ENCODE measurements at regions not wholly inside any gene's neighbourhood (a gene's known extent, or its start where the extent isn't known, plus 50 kb on each side); places are given as distances from the start of the nearest gene placed in this dataset.

- no peak for DNase-seq (ENCODE audit: low spot score)
Measured at GRCh38 chr13:106172176-106172905, 363.1 kb downstream of the EFNB2 start.

GRCh38 chr13:106163426-106163825 is 372.0 kb downstream of the EFNB2 start:
- no peak for DNase-seq (ENCODE audit: low spot score)

DNA sequence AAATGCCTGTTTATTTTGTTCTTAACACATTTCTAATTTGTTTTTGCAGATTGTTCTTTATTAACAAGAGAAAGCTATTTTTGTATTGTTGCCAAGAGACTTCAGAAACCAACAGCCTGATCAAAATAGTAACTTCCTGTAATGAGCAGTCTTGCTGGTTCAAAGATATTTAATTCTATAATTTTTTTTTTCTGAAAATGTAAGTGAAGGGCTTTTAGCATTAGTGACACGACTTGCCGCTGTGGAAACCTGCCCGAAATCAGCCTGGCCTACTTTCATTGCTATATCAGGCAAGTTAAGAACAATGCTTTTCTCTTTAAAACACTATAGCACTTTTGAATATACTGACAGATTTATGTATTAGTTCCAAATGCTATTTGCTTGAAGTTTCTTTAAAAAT is 374.3 kb downstream of the EFNB2 start:
- DNase-seq (ENCODE audit: low spot score) = no peak

- DNase-seq (ENCODE audit: low spot score) = no peak
Measured at GRCh38 chr13:106159295-106160195, 375.9 kb downstream of the EFNB2 start.

GRCh38 chr13:106156468-106156867 is 379.0 kb downstream of the EFNB2 start:
- no peak for DNase-seq (ENCODE audit: low spot score)

GRCh38 chr13:106155411-106155810 is 380.1 kb downstream of the EFNB2 start:
- DNase-seq (ENCODE audit: low spot score) = no peak

GRCh38 chr13:106153876-106154275 is 381.6 kb downstream of the EFNB2 start:
- DNase-seq (ENCODE audit: low spot score) = no peak

GRCh38 chr13:106153041-106153440 is 382.4 kb downstream of the EFNB2 start:
- no peak for DNase-seq (ENCODE audit: low spot score)

DNA sequence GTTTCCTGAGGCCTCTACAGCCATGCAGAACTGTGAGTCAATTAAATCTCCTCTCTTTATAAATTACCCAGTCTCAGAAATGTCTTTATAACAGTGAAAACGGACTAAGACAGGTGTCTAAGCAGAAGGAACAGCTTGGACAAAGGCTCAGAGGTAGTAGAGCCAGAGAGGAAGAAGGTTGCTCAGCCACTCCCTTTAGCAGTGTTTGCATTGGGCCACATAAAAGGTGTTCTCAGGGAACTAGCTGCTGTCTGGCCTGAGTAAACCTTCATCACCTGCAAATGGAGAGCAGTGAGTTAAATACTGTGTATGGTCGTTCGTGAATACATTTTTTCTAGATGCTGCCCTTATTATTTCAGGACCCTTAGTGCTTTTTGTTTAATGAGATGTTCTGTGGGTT is 383.4 kb downstream of the EFNB2 start:
- DNase-seq (ENCODE audit: low spot score) = no peak

DNA sequence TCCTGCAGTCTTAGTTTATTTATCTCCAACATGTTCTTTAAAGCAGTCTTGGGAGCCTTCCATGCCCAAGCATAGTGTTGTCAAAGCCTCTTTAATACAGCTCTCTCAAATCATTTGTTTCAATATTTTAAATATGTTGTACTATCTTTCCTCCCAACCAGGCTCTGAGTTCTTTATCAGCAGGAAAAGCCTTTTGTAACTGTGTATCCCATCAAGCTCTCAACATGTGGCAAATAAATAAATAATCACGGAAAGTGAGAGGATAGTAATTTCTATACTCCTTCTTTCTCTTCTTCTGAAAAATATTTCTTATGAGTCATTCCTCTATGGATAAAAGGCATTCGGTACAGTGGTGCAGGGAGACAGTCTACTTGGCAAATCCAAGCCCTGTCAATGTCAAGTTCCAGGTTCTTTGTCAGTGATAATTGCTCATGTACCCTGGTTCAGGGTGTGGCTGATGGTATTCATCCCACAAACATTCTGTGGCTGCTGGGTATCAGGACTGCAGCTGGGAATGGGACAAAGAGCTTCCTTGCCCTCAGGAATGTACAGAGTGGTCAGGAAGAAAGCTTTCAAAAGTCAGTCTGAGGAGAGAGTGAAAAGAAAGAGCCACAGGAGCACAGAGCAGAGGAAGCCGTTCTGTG is 384.3 kb downstream of the EFNB2 start:
- no peak for DNase-seq (ENCODE audit: low spot score)

DNA sequence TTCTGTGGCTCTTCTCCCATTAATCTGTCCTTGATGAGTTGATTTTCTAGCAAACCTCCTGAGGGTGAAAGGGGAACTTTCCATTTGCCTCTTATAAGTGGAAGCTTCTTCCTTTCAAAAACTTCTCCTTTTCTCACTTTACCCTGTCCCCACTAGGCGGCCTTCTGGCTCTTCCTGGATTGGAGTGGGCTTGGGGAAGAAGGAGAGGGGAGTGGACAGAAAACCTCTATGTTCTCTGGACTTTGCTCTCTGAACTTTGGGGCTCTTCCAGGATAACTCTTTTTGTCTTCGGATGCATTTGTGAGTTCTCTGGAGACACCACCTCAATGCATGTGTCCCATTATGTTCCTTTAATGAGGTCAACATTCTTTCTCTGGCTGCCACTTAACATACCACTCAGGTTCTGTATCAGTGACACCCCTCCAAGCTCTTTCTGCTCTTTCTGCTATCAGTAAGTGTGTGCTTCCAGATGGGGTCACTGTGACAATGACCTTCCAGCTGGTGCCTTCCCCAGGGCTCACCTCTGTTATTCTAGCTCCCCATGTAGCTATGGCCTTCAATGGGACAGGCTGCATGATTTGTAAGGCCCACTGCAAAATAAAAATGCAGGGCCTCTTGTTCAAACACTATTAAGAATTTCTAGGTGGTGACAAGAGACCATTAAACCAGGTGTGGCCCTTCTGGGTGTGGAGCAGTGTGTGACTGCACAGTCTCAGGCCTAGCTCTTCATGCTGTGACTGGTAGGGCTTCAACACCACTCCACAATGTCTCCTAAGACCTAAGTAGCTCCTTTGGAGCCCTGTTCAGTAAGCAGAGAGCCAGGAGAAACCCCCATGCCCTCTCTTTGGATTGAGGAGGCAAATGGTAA is 389.2 kb downstream of the EFNB2 start:
- DNase-seq (ENCODE audit: low spot score) = no peak

GRCh38 chr13:106145070-106145469 is 390.4 kb downstream of the EFNB2 start:
- DNase-seq (ENCODE audit: low spot score) = no peak

- DNase-seq (ENCODE audit: low spot score) = no peak
Measured at GRCh38 chr13:106143930-106144709, 391.3 kb downstream of the EFNB2 start.

DNA sequence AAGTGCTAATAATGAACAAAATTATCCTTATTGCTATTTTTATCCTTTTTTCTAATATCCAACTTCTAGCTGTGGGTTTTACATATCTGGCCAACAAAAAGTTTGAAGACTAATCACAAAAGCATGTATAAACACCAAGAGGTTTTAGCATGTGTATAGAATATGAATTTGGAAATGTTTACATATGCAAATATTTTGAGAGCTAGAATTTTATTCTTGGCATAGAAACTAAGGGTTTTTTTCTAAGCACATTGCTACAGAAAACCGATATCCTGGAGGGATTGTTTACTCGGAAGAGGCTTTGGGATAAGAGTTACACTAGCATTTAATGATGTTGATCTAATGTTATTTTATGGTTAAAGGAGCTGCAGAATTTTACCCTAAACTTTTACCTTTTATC is 392.1 kb downstream of the EFNB2 start:
- no peak for DNase-seq (ENCODE audit: low spot score)

DNA sequence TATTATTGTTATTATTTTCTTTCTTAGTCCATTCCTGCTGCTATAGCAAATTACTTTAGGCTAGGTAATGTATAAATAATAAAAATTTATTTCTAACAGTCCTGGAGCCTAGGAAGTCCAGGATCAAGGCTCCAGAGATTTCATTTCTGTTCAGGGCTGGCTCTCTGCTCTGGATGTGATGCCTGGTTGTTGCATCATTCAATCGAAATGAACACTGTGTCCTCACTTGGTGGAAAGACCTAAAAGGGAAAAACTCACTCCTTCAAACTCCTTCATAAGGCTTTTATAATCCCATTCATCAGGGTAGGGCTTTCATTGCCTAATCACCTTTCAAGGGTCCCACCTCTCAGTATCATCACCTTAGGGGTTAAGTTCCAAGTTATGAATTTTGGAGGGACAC is 395.0 kb downstream of the EFNB2 start:
- no peak for DNase-seq (ENCODE audit: low spot score)

DNA sequence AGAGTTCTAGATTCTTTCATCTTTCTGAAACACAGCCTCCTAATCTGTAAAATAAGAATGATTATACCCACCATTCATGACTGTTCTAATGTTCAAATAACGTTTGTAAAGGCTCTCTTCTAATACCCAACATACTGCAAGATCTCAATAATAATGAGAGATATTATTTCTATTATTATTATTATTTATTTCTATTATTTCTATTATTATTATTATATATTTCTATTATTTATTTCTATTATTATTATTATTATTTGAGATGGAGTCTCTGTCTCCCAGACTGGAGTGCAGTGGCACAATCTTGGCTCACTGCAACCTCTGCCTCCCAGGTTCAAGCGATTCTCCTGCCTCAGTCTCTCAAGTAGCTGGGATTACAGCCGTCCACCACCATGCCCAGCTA is 395.5 kb downstream of the EFNB2 start:
- no peak for DNase-seq (ENCODE audit: low spot score)

GRCh38 chr13:106139377-106139776 is 396.1 kb downstream of the EFNB2 start:
- DNase-seq (ENCODE audit: low spot score) = no peak

- no peak for DNase-seq (ENCODE audit: low spot score)
Measured at GRCh38 chr13:106138620-106139019, 396.8 kb downstream of the EFNB2 start.

DNA sequence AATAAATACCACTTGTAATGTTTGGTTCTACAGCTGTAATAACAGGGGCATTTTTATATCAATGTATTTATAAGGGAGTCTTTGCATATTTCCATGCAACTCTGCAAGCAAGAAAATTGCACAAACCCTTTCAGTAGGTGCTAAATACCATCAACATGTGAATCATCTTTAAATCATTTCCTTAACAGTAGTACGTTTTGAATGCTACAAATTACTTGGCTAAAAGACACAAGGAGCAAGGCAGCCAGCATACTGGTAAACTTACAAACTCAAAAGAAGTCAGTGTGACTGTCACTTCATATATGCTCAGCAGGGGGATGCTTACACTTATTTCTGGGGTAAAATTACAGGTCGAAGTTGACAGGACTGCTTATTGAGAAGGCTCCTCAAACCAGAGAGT is 402.4 kb downstream of the EFNB2 start:
- no peak for DNase-seq (ENCODE audit: low spot score)

DNA sequence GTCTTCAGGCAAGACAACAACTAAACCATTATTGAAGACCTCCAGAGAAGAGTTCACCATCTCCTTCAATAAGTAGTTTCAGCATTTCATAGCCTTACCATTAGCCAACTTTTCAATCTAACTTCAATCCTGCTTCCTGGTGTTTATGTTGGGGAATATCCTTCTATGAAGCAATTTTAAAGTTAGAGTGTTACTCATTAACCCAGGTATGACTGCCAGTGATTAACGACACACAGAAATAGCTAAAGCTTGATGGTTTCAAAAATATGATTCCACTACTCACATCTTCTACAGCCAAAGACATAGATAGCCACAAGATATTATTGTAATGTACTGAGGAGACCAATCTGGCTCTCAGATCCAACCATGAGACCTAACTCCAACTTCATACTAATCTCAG is 403.2 kb downstream of the EFNB2 start:
- DNase-seq (ENCODE audit: low spot score) = no peak

DNA sequence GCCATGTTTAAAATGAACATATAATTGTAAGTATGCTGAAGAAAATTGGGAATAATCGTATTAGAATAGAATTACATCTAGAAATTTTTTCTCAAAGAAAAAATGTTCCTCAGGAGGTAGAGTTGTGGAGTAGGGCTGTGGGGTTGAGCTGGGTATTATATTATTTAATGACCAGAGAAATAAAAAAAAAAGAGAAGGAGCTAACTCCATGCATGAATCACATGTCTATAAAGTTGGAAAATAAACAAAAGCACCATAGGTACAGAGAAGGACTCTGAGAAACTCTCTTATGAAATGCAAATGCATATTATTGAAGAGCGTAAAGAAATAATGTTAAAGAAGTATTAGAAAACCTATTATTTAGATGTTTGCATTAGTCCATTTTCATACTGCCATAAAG is 405.5 kb downstream of the EFNB2 start:
- DNase-seq (ENCODE audit: low spot score) = no peak
